ENCODE measurements at regions not wholly inside any gene's neighbourhood (a gene's known extent, or its start where the extent isn't known, plus 50 kb on each side); places are given as distances from the start of the nearest gene placed in this dataset.

- DNase-seq: no peak
- no peak overlapping the region for H3K4me3 ChIP-seq
- ATAC-seq: no peak
- no peaks in the 10 kb centered on the region for H3K4me1 ChIP-seq (ENCODE audit: low read depth)
- intact Hi-C loops (cut with DNase I, micrococcal nuclease): no loop called here
- no peaks in the 10 kb centered on the region for H3K36me3 ChIP-seq (ENCODE audit: low read depth)
- H3K9me3 ChIP-seq: peaks cover 9% of the 10 kb centered on the region
- TF ChIP-seq CTCF (IDR thresholded peaks at IDR 0.05): no peak
Observed at GRCh38 chr18:78154853-78155252, 824.8 kb upstream of the SALL3 start.

- DNase-seq (no peak), ATAC-seq (no peak)
- no peak for TF ChIP-seq CTCF (IDR thresholded peaks at IDR 0.05)
- H3K4me3 ChIP-seq: no peak overlapping the region
- intact Hi-C loops (cut with DNase I, micrococcal nuclease): no loop called here
- H3K4me1 ChIP-seq (ENCODE audit: low read depth): no peaks in the 10 kb centered on the region
- H3K36me3 ChIP-seq (ENCODE audit: low read depth): no peaks in the 10 kb centered on the region
- H3K9me3 ChIP-seq: peaks cover 6% of the 10 kb centered on the region
Observed at GRCh38 chr18:78156466-78156865, 823.2 kb upstream of the SALL3 start.

GRCh38 chr18:78158943-78159342, 820.7 kb upstream of the SALL3 start:
- DNase-seq (no peak), ATAC-seq (no peak)
- Histone ChIP-seq H3K9me3 (peaks cover 5% of the 10 kb centered on the region), H3K4me1 (ENCODE audit: low read depth) (no peaks in the 10 kb centered on the region), H3K36me3 (ENCODE audit: low read depth) (no peaks in the 10 kb centered on the region), H3K4me3 (no peak overlapping the region)
- intact Hi-C loops (cut with DNase I, micrococcal nuclease): no loop called here
- TF ChIP-seq CTCF (IDR thresholded peaks at IDR 0.05): no peak

GRCh38 chr18:78159397-78159796, 820.2 kb upstream of the SALL3 start:
- intact Hi-C loops (cut with DNase I, micrococcal nuclease): no loop called here
- ATAC-seq: no peak
- TF ChIP-seq CTCF (IDR thresholded peaks at IDR 0.05): no peak

GRCh38 chr18:78160961-78161656, 818.5 kb upstream of the SALL3 start:
- Histone ChIP-seq H3K36me3 (ENCODE audit: low read depth) (no peaks in the 10 kb centered on the region), H3K4me3 (no peak overlapping the region), H3K9me3 (peaks cover 5% of the 10 kb centered on the region), H3K4me1 (ENCODE audit: low read depth) (no peaks in the 10 kb centered on the region)
- intact Hi-C loops (cut with DNase I, micrococcal nuclease): no loop called here
- ATAC-seq (no peak), DNase-seq (no peak)
- no peak for TF ChIP-seq CTCF (IDR thresholded peaks at IDR 0.05)

More at GRCh38 chr18:78159397-78159796, 820.2 kb upstream of the SALL3 start:
- peaks cover 5% of the 10 kb centered on the region for H3K9me3 ChIP-seq
- no peaks in the 10 kb centered on the region for H3K4me1 ChIP-seq (ENCODE audit: low read depth)
- H3K36me3 ChIP-seq (ENCODE audit: low read depth): no peaks in the 10 kb centered on the region
- H3K4me3 ChIP-seq: no peak overlapping the region
- no peak for DNase-seq

GRCh38 chr18:78165525-78165924, 814.1 kb upstream of the SALL3 start:
- H3K36me3 ChIP-seq (ENCODE audit: low read depth): no peaks in the 10 kb centered on the region
- ATAC-seq: no peak
- no peak for TF ChIP-seq CTCF (IDR thresholded peaks at IDR 0.05)

More at GRCh38 chr18:78165525-78165924, 814.1 kb upstream of the SALL3 start:
- Histone ChIP-seq H3K9me3 (no peaks in the 10 kb centered on the region), H3K4me1 (ENCODE audit: low read depth) (no peaks in the 10 kb centered on the region), H3K4me3 (no peak overlapping the region)
- DNase-seq: no peak
- intact Hi-C loops (cut with DNase I, micrococcal nuclease): no loop called here
